Calu3 (cell line): ENCODE measurements at regions not wholly inside any gene's neighbourhood (a gene's known extent, or its start where the extent isn't known, plus 50 kb on each side); places are given as distances from the start of the nearest gene placed in this dataset.
"Not testable (repeated sequence)": the region's sequence is repeated elsewhere in the genome, so short reads cannot be mapped to it uniquely, and the experiment has no call there.

ENCODE experiments used
- BruUV-seq: library from RNA; stranded (reverse); fragments of 400-500 nt; replicated peaks from 2 replicates; lab custom pipeline; 2021; lab: Mats Ljungman, UMichigan
- CTCF ChIA-PET: fragments of 300-600 bp; sonication (Branson Sonifier 250); formaldehyde crosslinking; loops from one replicate; lab custom pipeline; 2022; ENCODE audit warnings: antibody characterized with exemption; lab: Charles Lee
- DNase-seq: peaks from one replicate; pipeline ENCODE4 v3.0.0; 2022
- H3K27ac Mint-ChIP-seq: one replicate; pipeline ENCODE4 v1.8.0; 2022; ENCODE audit warnings: mixed read lengths; ENCODE audit not compliant: unreplicated experiment
- H3K27me3 Mint-ChIP-seq: one replicate; pipeline ENCODE4 v1.8.0; 2022; ENCODE audit warnings: mixed read lengths; ENCODE audit not compliant: unreplicated experiment
- H3K36me3 Mint-ChIP-seq: one replicate; pipeline ENCODE4 v1.8.0; 2022; ENCODE audit warnings: mild to moderate bottlenecking, moderate library complexity, mixed read lengths; ENCODE audit not compliant: insufficient read depth, unreplicated experiment
- H3K4me1 Mint-ChIP-seq: one replicate; pipeline ENCODE4 v1.8.0; 2022; ENCODE audit warnings: mild to moderate bottlenecking, low read depth, mixed read lengths; ENCODE audit not compliant: unreplicated experiment
- H3K4me3 Mint-ChIP-seq: one replicate; pipeline ENCODE4 v1.8.0; 2022; ENCODE audit warnings: mild to moderate bottlenecking, low read depth, moderate library complexity, mixed read lengths; ENCODE audit not compliant: unreplicated experiment
- H3K9me3 Mint-ChIP-seq: one replicate; pipeline ENCODE4 v1.8.0; 2022; ENCODE audit warnings: low read depth, mixed read lengths; ENCODE audit not compliant: unreplicated experiment
- intact Hi-C: fragments of 100-400 bp; cut with micrococcal nuclease; formaldehyde crosslinking; loops from one replicate; pipeline ENCODE4 v1.10.0; 2022; ENCODE audit not compliant: unreplicated experiment
- TF ChIP-seq, protein P1 (sequence below): fragments of 200-600 bp; IDR thresholded peaks from one replicate; pipeline ENCODE4 v1.8.0; 2022; ENCODE audit warnings: antibody characterized with exemption; ENCODE audit not compliant: unreplicated experiment

DNA sequence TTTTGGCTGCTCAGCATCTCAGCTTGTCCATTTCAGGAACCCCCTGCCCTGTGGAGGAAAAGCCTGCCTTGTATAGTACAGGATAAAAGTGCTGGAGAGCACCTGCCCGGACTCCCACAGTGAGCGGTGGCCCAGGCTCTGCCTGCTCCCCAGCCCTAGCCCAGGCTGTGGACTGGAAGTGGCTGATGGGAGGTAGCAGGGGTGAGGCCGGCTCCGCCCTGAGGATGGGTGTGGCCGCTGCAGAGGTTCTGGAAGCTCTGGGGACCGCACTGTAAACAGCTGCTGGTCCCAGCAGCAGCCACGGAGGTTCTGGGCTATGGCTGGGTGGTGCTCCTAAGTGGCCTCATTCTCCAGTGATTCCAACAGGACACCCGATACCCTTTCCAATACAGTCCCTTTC lies 56.6 kb upstream of the HELT start:
- CTCF ChIA-PET = no interaction called here
- Mint-ChIP-seq H3K4me3 (no peak overlapping the region), H3K4me1 (no peaks in the 10 kb centered on the region), H3K27ac (no peak overlapping the region), H3K36me3 (peaks cover 12% of the 10 kb centered on the region), H3K27me3 (no peaks in the 10 kb centered on the region), H3K9me3 (peaks cover 2% of the 10 kb centered on the region)
- TF ChIP-seq, protein P1, sequence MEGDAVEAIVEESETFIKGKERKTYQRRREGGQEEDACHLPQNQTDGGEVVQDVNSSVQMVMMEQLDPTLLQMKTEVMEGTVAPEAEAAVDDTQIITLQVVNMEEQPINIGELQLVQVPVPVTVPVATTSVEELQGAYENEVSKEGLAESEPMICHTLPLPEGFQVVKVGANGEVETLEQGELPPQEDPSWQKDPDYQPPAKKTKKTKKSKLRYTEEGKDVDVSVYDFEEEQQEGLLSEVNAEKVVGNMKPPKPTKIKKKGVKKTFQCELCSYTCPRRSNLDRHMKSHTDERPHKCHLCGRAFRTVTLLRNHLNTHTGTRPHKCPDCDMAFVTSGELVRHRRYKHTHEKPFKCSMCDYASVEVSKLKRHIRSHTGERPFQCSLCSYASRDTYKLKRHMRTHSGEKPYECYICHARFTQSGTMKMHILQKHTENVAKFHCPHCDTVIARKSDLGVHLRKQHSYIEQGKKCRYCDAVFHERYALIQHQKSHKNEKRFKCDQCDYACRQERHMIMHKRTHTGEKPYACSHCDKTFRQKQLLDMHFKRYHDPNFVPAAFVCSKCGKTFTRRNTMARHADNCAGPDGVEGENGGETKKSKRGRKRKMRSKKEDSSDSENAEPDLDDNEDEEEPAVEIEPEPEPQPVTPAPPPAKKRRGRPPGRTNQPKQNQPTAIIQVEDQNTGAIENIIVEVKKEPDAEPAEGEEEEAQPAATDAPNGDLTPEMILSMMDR = no peak
- intact Hi-C loops = no loop called here
- BruUV-seq = no TSS peak
- no peak for DNase-seq

DNA sequence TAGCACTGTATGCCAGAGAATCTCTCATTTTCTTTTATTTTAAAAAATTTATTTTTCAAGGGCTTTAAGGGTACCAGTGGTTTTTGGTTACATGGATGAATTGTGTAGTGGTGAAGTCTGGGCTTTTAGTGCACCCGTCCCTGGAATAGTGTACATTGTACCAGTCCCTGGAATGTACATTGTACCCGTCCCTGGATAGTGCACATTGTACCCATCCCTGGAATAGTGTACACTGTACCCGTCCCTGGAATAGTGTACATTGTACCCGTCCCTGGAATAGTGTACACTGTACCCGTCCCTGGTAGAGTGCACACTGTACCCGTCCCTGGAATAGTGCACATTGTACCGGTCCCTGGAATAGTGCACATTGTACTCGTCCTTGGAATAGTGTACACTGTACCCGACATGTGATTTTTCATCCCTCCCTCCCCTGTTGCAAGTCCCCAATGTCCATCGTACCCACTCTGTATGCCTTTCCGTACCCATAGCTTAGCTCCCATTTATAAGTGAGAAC lies 56.1 kb upstream of the HELT start:
- H3K27ac Mint-ChIP-seq = no peak overlapping the region
- no peaks in the 10 kb centered on the region for H3K27me3 Mint-ChIP-seq
- BruUV-seq = no TSS peak
- H3K4me1 Mint-ChIP-seq = no peaks in the 10 kb centered on the region
- intact Hi-C loops = no loop called here
- no peak for DNase-seq
- H3K9me3 Mint-ChIP-seq = peaks cover 2% of the 10 kb centered on the region
- H3K36me3 Mint-ChIP-seq = peaks cover 12% of the 10 kb centered on the region
- TF ChIP-seq, protein P1 = no peak
- CTCF ChIA-PET = no interaction called here
- H3K4me3 Mint-ChIP-seq = no peak overlapping the region

DNA sequence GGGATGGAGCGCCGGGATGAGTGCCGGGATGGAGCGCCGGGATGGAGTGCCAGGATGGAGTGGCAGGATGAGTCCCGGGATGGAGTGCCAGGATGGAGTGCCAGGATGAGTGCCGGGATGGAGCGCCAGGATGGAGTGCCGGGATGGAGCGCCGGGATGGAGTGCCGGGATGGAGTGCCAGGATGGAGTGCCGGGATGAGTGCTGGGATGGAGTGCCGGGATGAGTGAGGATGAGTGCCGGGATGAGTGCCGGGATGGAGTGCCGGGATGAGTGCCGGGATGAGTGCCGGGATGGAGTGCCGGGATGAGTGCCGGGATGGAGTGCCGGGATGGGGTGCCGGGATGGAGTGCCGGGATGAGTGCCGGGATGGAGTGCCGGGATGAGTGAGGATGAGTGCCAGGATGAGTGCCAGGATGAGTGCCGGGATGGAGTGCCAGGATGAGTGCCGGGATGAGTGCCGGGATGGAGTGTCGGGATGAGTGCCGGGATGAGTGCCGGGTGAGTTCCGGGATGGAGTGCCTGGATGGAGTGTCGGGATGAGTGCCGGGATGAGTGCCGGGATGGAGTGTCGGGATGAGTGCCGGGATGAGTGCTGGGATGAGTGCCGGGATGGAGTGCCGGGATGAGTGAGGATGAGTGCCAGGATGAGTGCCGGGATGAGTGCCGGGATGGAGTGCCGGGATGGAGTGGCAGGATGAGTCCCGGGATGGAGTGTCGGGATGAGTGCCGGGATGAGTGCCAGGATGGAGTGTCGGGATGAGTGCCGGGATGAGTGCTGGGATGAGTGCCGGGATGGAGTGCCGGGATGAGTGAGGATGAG lies 52.9 kb upstream of the HELT start:
- H3K4me1 Mint-ChIP-seq, H3K4me3 Mint-ChIP-seq, H3K27me3 Mint-ChIP-seq, H3K9me3 Mint-ChIP-seq, BruUV-seq, intact Hi-C loops, DNase-seq, CTCF ChIA-PET: not testable (repeated sequence)
- Mint-ChIP-seq H3K27ac (peak overlapping the region; percentile 85), H3K36me3 (peaks cover 12% of the 10 kb centered on the region)

DNA sequence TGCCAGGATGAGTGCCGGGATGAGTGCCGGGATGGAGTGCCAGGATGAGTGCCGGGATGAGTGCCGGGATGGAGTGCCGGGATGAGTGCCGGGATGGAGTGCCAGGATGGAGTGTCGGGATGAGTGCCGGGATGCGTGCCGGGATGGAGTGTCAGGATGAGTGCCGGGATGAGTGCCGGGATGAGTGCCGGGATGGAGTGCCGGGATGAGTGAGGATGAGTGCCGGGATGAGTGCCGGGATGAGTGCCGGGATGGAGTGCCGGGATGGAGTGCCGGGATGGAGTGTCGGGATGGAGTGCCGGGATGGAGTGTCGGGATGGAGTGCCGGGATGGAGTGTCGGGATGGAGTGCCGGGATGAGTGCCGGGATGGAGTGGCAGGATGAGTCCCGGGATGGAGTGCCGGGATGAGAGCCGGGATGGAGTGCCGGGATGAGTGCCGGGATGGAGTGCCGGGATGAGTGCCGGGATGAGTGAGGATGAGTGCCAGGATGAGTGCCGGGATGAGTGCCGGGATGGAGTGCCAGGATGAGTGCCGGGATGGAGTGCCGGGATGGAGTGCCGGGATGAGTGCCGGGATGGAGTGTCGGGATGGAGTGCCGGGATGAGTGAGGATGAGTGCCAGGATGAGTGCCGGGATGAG lies 52.1 kb upstream of the HELT start:
- H3K36me3 Mint-ChIP-seq = peaks cover 12% of the 10 kb centered on the region
- H3K4me3 Mint-ChIP-seq, H3K9me3 Mint-ChIP-seq, H3K27me3 Mint-ChIP-seq, CTCF ChIA-PET, intact Hi-C loops, BruUV-seq, H3K4me1 Mint-ChIP-seq, H3K27ac Mint-ChIP-seq, DNase-seq: not testable (repeated sequence)

DNA sequence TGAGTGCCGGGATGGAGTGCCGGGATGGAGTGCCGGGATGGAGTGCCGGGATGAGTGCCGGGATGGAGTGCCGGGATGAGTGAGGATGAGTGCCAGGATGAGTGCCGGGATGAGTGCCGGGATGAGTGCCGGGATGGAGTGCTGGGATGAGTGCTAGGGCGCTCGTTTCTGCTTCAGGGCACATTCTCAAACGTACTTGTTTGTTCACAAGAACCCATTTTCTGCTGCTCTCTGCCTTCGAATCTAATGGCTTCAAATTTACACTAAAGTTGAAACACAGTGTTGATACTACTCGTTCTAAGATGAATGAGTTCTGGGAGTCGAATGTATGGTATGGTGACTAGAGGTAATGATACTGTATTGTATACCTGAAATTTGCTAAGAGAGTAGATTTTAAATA lies 50.6 kb upstream of the HELT start:
- CTCF ChIA-PET, H3K4me1 Mint-ChIP-seq, intact Hi-C loops, H3K9me3 Mint-ChIP-seq, H3K27ac Mint-ChIP-seq, H3K27me3 Mint-ChIP-seq, H3K4me3 Mint-ChIP-seq, BruUV-seq, DNase-seq: not testable (repeated sequence)
- peaks cover 12% of the 10 kb centered on the region for H3K36me3 Mint-ChIP-seq
